ENCODE measurements at regions not wholly inside any gene's neighbourhood (a gene's known extent, or its start where the extent isn't known, plus 50 kb on each side); places are given as distances from the start of the nearest gene placed in this dataset.

- Histone ChIP-seq H3K27me3 (ENCODE audit: insufficient read depth, poor library complexity, severe bottlenecking) (no peaks in the 10 kb centered on the region), H3K4me3 (replicated peaks; ENCODE audit: insufficient read depth, low read length) (no peak overlapping the region), H3K27ac (replicated peaks) (no peak overlapping the region)
- TF ChIP-seq REST (IDR thresholded peaks at IDR 0.05; ENCODE audit: insufficient replicate concordance, low read depth), result no peak
- TF ChIP-seq GABPA (IDR thresholded peaks at IDR 0.05; ENCODE audit: low read depth), result no peak
- TF ChIP-seq CTCF (IDR thresholded peaks at IDR 0.05; ENCODE audit: insufficient read depth, low read length), result no peak
- no peak for TF ChIP-seq POLR2AphosphoS5 (IDR thresholded peaks at IDR 0.05; ENCODE audit: low read depth)
- TF ChIP-seq SPI1 (IDR thresholded peaks at IDR 0.05; ENCODE audit: borderline replicate concordance, low read depth), result no peak
- no peak for DNase-seq (ENCODE audit: low read depth in 1 of 2, low spot score in 1 of 2)
These were observed 458.4 kb downstream of the PDCD6IP start for GRCh38 chr3:34256791-34257190.

- no peak for DNase-seq (ENCODE audit: low read depth in 1 of 2, low spot score in 1 of 2)
- H3K4me3 ChIP-seq (replicated peaks; ENCODE audit: insufficient read depth, low read length), result no peak overlapping the region
- no peaks in the 10 kb centered on the region for H3K27me3 ChIP-seq (ENCODE audit: insufficient read depth, poor library complexity, severe bottlenecking)
- no peak for TF ChIP-seq POLR2AphosphoS5 (IDR thresholded peaks at IDR 0.05; ENCODE audit: low read depth)
- H3K27ac ChIP-seq (replicated peaks), result no peak overlapping the region
These were observed 460.0 kb downstream of the PDCD6IP start for GRCh38 chr3:34258271-34258998.

- DNase-seq (ENCODE audit: low read depth in 1 of 2, low spot score in 1 of 2), result peak in 1 of 2 experiments; percentile 27
- no peak overlapping the region for H3K4me3 ChIP-seq (replicated peaks; ENCODE audit: insufficient read depth, low read length)
- no peak overlapping the region for H3K27ac ChIP-seq (replicated peaks)
- no peak for TF ChIP-seq POLR2AphosphoS5 (IDR thresholded peaks at IDR 0.05; ENCODE audit: low read depth)
- TF ChIP-seq CTCF (IDR thresholded peaks at IDR 0.05; ENCODE audit: insufficient read depth, low read length), result peak; percentile 18
- no peaks in the 10 kb centered on the region for H3K27me3 ChIP-seq (ENCODE audit: insufficient read depth, poor library complexity, severe bottlenecking)
These were observed 462.0 kb downstream of the PDCD6IP start for GRCh38 chr3:34260271-34261000.

- no peaks in the 10 kb centered on the region for H3K27me3 ChIP-seq (ENCODE audit: insufficient read depth, poor library complexity, severe bottlenecking)
- TF ChIP-seq CTCF (IDR thresholded peaks at IDR 0.05; ENCODE audit: insufficient read depth, low read length), result no peak
- no peak overlapping the region for H3K4me3 ChIP-seq (replicated peaks; ENCODE audit: insufficient read depth, low read length)
- DNase-seq (ENCODE audit: low read depth in 1 of 2, low spot score in 1 of 2), result no peak
- H3K27ac ChIP-seq (replicated peaks), result no peak overlapping the region
These were observed 462.6 kb downstream of the PDCD6IP start for GRCh38 chr3:34261001-34261385.

GRCh38 chr3:34263101-34263621, 464.7 kb downstream of the PDCD6IP start:
- no peak for DNase-seq (ENCODE audit: low read depth in 1 of 2, low spot score in 1 of 2)
- no peak overlapping the region for H3K27ac ChIP-seq (replicated peaks)
- no peak for TF ChIP-seq GABPA (IDR thresholded peaks at IDR 0.05; ENCODE audit: low read depth)
- no peak for TF ChIP-seq POLR2AphosphoS5 (IDR thresholded peaks at IDR 0.05; ENCODE audit: low read depth)
- no peak for TF ChIP-seq CTCF (IDR thresholded peaks at IDR 0.05; ENCODE audit: insufficient read depth, low read length)
- no peak for TF ChIP-seq REST (IDR thresholded peaks at IDR 0.05; ENCODE audit: insufficient replicate concordance, low read depth)
- no peak for TF ChIP-seq SPI1 (IDR thresholded peaks at IDR 0.05; ENCODE audit: borderline replicate concordance, low read depth)
- no peak overlapping the region for H3K4me3 ChIP-seq (replicated peaks; ENCODE audit: insufficient read depth, low read length)
- H3K27me3 ChIP-seq (ENCODE audit: insufficient read depth, poor library complexity, severe bottlenecking), result no peaks in the 10 kb centered on the region

Measured in HL-60 (cell line).